ENCODE measurements at regions not wholly inside any gene's neighbourhood (a gene's known extent, or its start where the extent isn't known, plus 50 kb on each side); places are given as distances from the start of the nearest gene placed in this dataset.
"Not testable (repeated sequence)": the region's sequence is repeated elsewhere in the genome, so short reads cannot be mapped to it uniquely, and the experiment has no call there.

DNA sequence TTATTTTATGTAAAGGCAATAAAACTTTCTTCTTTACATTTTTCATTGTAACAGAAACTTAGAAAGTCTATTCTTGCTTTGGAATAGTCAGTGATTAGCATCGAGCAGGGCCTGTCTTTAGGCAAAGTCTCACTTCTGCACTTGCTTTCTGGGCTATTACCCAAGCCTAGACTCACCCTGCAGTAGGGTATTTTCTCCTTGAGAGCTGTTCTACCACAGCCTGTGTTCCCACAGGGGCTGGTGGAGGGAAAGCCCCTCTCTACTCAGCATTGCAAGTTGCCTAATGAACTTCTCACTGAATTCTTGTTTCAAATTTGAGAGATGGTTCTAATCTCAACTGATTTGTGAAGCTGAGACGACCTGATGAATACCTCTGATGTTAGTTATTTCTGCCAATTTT lies 111.7 kb upstream of the KLHL14 start:
- POLR2A ChIA-PET: no interaction called here
- no peaks in the 10 kb centered on the region for H3K4me1 Mint-ChIP-seq (ENCODE audit: low read depth)

DNA sequence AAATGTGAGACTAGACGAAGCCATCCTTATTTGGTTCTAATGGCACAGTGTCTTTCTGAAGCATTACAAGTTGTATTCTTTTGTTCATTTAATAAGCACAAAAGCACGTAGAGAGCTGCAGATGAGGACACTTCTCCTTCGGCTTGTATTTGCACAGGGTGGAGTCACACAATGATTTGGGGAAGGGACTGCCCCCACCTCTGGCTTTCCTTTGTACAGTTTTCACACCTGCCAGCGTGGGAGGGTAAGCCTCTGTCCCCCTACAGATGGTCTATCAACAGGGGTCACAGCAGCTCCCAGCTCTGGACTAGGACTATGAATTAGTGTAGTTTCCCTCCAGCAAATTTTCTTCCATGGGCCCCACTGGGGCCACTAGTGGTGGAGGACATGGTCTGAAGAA lies 108.2 kb upstream of the KLHL14 start:
- POLR2A ChIA-PET: no interaction called here
- Mint-ChIP-seq H3K27me3 (no peaks in the 10 kb centered on the region), H3K4me3 (no peak overlapping the region), H3K27ac (no peak overlapping the region), H3K36me3 (no peaks in the 10 kb centered on the region), H3K4me1 (ENCODE audit: low read depth) (no peaks in the 10 kb centered on the region), H3K9me3 (no peaks in the 10 kb centered on the region)
- no peak for DNase-seq
- intact Hi-C loops (cut with micrococcal nuclease): no loop called here
- CTCF ChIA-PET: no interaction called here

More for the DNA sequence above, 111.7 kb upstream of the KLHL14 start:
- intact Hi-C loops (cut with micrococcal nuclease): no loop called here
- Mint-ChIP-seq H3K9me3 (peaks cover 5% of the 10 kb centered on the region), H3K4me3 (no peak overlapping the region), H3K27me3 (no peaks in the 10 kb centered on the region), H3K36me3 (no peaks in the 10 kb centered on the region), H3K27ac (no peak overlapping the region)
- CTCF ChIA-PET: no interaction called here
- DNase-seq: no peak

DNA sequence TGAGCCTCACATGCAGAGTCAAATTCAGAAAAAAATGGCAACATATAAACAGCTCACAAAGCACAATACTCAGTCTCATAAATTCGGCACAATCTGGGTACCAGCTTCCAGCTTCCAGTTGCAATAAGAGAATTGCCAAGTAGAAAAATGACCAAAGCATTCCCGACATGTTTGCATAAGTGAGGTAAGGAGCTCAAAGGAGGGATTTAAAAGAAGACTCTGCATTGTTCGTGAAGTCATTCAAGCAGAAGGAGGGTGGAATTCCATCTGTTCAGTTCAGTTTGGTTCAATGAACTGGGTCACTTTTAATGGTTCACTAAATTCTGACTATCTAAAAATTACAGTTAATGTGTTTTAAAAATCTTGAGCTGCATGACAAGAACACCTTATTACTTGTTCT lies 106.7 kb upstream of the KLHL14 start:
- ChIA-PET POLR2A (no interaction called here), CTCF (no interaction called here)
- H3K4me3 Mint-ChIP-seq: no peak overlapping the region
- DNase-seq: no peak
- no peaks in the 10 kb centered on the region for H3K9me3 Mint-ChIP-seq
- H3K4me1 Mint-ChIP-seq (ENCODE audit: low read depth): no peaks in the 10 kb centered on the region
- H3K36me3 Mint-ChIP-seq: no peaks in the 10 kb centered on the region
- no peak overlapping the region for H3K27ac Mint-ChIP-seq
- intact Hi-C loops (cut with micrococcal nuclease): no loop called here
- no peaks in the 10 kb centered on the region for H3K27me3 Mint-ChIP-seq

DNA sequence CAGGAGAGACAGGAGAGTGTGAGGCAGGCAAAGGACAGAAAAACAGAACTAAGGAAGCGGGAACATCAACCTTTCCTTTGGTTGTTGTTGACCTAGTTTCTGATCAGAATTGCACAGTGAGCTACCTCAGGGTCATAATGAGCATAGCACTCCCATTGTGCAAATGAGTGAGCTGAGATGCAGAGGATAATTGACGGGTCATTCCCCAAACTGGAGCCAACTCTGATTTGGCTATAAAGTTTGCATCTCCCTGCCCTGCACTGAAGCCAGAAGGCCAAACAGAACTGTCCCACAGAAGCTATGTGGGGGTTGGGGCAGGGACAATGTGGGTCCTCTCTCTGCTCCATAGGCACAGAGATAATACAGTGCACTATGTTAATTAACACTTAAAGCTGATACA lies 105.6 kb upstream of the KLHL14 start:
- intact Hi-C loops (cut with micrococcal nuclease): no loop called here
- ChIA-PET CTCF (interaction anchor here (1.0 kb wide), 1 partner anchor 9 kb away, joined by 3 read pairs; no protein-coding TSS in a partner anchor), POLR2A (no interaction called here)
- no peaks in the 10 kb centered on the region for H3K36me3 Mint-ChIP-seq
- DNase-seq: no peak
- H3K9me3 Mint-ChIP-seq: no peaks in the 10 kb centered on the region
- H3K4me3 Mint-ChIP-seq: no peak overlapping the region
- H3K4me1 Mint-ChIP-seq (ENCODE audit: low read depth): no peaks in the 10 kb centered on the region
- H3K27ac Mint-ChIP-seq: no peak overlapping the region
- no peaks in the 10 kb centered on the region for H3K27me3 Mint-ChIP-seq

DNA sequence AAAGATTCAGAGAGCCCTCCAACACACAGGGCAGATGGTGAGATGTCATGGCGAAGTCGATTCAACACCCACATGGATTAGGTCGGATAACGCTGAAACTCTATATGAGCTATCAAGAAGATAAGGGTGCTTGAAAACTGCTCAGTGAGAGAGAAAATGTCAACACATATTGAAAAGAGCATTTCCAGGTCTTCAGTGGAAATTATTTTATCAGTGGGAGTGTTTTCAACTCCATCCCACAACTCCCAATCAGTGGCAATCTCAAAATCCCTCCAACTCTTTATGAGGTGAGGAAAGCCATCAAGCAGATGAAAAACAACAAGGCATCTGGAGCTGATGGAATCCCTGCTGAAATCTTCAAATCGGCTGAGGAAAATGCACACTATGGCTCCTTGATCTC lies 104.5 kb upstream of the KLHL14 start:
- Mint-ChIP-seq H3K4me3 (no peak overlapping the region), H3K27me3 (no peaks in the 10 kb centered on the region), H3K9me3 (no peaks in the 10 kb centered on the region), H3K4me1 (ENCODE audit: low read depth) (no peaks in the 10 kb centered on the region), H3K27ac (no peak overlapping the region), H3K36me3 (no peaks in the 10 kb centered on the region)
- DNase-seq: no peak
- POLR2A ChIA-PET: no interaction called here
- intact Hi-C loops (cut with micrococcal nuclease): no loop called here
- CTCF ChIA-PET: no interaction called here

DNA sequence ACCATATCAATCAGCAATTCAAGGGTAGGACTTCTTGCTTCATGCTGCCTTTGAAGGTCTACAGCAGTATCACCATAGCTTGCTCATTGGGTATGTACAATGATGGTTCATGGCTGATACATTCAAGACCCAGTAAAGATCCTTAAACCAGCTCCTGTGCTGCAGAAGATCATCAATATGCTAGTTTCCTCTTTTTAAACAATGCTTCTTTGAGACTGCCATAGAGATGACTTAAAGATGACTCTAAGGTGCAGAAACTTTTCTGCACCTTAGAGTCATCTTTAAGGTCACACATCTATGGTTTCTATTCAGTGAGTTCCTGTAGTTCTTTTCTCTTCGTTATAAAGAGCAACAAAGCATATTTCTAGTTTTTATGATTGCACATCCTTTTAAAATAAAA lies 102.8 kb upstream of the KLHL14 start:
- no peak overlapping the region for H3K27ac Mint-ChIP-seq
- ChIA-PET CTCF (no interaction called here), POLR2A (no interaction called here)
- no peaks in the 10 kb centered on the region for H3K36me3 Mint-ChIP-seq
- intact Hi-C loops (cut with micrococcal nuclease): no loop called here
- no peaks in the 10 kb centered on the region for H3K9me3 Mint-ChIP-seq
- no peaks in the 10 kb centered on the region for H3K27me3 Mint-ChIP-seq
- no peak for DNase-seq
- H3K4me3 Mint-ChIP-seq: no peak overlapping the region
- H3K4me1 Mint-ChIP-seq (ENCODE audit: low read depth): no peaks in the 10 kb centered on the region

DNA sequence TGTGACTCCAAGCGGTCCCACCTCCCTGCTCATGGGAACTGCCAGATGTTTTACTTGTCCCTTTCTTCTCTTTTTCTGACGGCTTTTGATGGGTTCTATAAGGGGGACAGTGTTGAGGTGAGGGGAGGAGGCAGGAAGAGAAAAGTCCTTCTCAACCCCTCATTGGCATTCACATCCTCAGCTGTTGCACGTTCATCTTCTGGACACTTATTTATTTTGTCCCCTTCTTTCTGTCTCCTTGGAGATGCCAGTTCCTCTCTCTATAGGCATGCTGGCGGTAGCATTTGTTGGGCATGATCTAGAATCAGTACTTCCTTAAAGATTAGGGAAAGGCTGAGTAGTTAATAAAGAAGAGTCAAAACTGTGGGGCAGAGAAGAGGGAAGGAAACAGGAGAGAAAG lies 99.0 kb upstream of the KLHL14 start:
- intact Hi-C loops (cut with micrococcal nuclease): no loop called here
- H3K36me3 Mint-ChIP-seq: no peaks in the 10 kb centered on the region
- POLR2A ChIA-PET: no interaction called here

DNA sequence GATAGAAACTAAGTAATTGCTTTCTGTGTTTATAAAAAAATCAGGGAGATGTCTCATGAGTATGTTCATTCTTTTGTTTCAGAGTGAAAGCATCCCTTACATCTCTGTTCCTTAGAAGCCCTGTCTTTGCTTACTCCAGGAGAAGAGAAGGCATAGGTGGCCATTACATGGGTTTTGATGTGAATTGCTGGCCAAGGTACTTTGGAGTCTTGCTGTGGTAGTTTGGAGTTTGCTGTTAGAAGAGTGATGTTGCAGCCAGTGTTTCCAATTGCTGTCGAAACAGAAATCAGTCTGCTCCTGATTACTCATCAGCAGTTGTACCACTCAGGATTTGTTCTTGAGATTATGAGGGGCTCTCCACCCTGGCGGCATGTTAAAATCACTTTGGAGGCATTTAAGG lies 97.8 kb upstream of the KLHL14 start:
- ChIA-PET POLR2A (no interaction called here), CTCF (no interaction called here)
- no peaks in the 10 kb centered on the region for H3K27me3 Mint-ChIP-seq
- DNase-seq: no peak
- no peak overlapping the region for H3K27ac Mint-ChIP-seq
- intact Hi-C loops (cut with micrococcal nuclease): no loop called here
- H3K4me3 Mint-ChIP-seq: no peak overlapping the region
- no peaks in the 10 kb centered on the region for H3K36me3 Mint-ChIP-seq
- H3K9me3 Mint-ChIP-seq: no peaks in the 10 kb centered on the region
- H3K4me1 Mint-ChIP-seq (ENCODE audit: low read depth): no peaks in the 10 kb centered on the region

More for the DNA sequence above, 99.0 kb upstream of the KLHL14 start:
- CTCF ChIA-PET: no interaction called here
- Mint-ChIP-seq H3K27ac (no peak overlapping the region), H3K4me3 (no peak overlapping the region), H3K9me3 (no peaks in the 10 kb centered on the region), H3K4me1 (ENCODE audit: low read depth) (no peaks in the 10 kb centered on the region), H3K27me3 (no peaks in the 10 kb centered on the region)
- no peak for DNase-seq

DNA sequence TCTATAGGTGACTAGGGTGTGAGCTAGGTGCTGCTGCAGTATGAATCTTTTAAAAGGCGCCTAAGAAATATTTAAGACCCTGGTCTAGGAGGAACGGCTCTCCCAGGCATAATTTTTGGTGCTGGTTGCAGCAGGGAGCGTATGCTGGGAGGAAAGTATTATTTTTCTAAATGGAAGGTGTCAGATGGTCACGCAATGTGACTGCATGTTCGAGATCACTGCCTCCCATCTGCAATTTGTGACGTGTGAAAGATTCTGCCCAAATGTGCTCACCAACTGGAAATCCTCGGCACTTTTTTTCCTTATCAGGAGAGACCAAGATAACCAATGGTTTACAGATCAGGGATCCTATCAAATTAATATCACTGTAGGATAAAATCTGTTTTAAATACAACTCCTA lies 95.6 kb upstream of the KLHL14 start:
- no peaks in the 10 kb centered on the region for H3K27me3 Mint-ChIP-seq
- no peaks in the 10 kb centered on the region for H3K9me3 Mint-ChIP-seq
- DNase-seq: no peak
- no peaks in the 10 kb centered on the region for H3K36me3 Mint-ChIP-seq
- intact Hi-C loops (cut with micrococcal nuclease): no loop called here
- no peak overlapping the region for H3K4me3 Mint-ChIP-seq
- no peaks in the 10 kb centered on the region for H3K4me1 Mint-ChIP-seq (ENCODE audit: low read depth)
- POLR2A ChIA-PET: no interaction called here
- CTCF ChIA-PET: no interaction called here
- H3K27ac Mint-ChIP-seq: no peak overlapping the region

DNA sequence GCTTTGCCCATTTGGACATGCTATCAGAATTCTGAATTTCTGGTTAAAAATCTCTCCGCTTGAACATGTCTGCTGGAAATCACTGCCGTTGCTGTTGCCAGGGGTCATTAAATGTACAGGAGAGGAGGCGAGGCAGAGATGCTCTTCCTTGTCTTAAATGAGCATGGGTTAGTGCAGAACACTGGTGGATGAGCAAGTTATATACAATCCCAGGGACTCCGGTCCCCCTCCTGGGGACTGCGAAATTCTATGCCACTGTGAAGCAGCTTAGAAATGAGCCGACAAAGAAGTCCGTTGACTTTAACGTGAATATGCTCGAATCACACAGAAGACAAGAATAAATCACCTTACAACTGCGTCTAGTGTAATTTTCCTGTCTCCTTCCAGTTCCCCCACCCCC lies 95.1 kb upstream of the KLHL14 start:
- ChIA-PET CTCF (no interaction called here), POLR2A (no interaction called here)
- H3K4me1 Mint-ChIP-seq (ENCODE audit: low read depth): no peaks in the 10 kb centered on the region

DNA sequence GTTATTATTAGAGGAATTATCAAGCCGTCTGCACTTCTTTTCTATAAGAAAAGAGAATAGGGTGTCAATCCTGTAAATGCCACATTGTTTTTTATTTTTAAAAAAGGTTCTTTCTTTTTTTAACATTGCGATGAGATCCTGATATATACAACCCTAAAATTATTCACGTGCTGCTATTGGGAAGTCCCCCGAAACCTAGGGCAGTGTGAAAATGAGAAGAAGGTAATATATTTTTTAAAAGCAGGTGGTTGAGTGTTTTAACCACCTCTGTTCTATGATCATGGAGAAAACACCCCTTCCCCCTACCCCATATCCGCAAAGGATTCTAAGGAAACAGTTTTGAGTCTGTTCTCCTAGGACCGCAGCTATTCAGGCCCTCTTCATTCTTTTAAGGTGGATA lies 94.5 kb upstream of the KLHL14 start:
- intact Hi-C loops (cut with micrococcal nuclease): no loop called here
- Mint-ChIP-seq H3K4me3 (no peak overlapping the region), H3K27me3 (no peaks in the 10 kb centered on the region), H3K9me3 (no peaks in the 10 kb centered on the region), H3K4me1 (ENCODE audit: low read depth) (no peaks in the 10 kb centered on the region), H3K36me3 (no peaks in the 10 kb centered on the region), H3K27ac (no peak overlapping the region)
- no peak for DNase-seq
- POLR2A ChIA-PET: no interaction called here
- CTCF ChIA-PET: no interaction called here

More for the DNA sequence above, 95.1 kb upstream of the KLHL14 start:
- intact Hi-C loops (cut with micrococcal nuclease): no loop called here
- H3K27ac Mint-ChIP-seq: no peak overlapping the region
- H3K36me3 Mint-ChIP-seq: no peaks in the 10 kb centered on the region
- no peaks in the 10 kb centered on the region for H3K9me3 Mint-ChIP-seq
- no peaks in the 10 kb centered on the region for H3K27me3 Mint-ChIP-seq
- no peak for DNase-seq
- no peak overlapping the region for H3K4me3 Mint-ChIP-seq

DNA sequence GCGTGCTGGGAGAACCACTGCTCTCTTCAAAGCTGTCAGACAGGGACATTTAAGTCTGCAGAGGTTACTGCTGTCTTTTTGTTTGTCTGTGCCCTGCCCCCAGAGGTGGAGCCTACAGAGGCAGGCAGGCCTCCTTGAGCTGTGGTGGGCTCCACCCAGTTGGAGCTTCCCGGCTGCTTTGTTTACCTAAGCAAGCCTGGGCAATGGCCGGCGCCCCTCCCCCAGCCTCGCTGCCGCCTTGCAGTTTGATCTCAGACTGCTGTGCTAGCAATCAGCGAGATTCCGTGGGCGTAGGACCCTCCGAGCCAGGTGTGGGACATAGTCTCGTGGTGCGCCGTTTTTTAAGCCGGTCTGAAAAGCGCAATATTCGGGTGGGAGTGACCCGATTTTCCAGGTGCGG lies 89.2 kb upstream of the KLHL14 start:
- H3K4me1 Mint-ChIP-seq (ENCODE audit: low read depth); H3K4me3 Mint-ChIP-seq; H3K27me3 Mint-ChIP-seq; DNase-seq; CTCF ChIA-PET; H3K9me3 Mint-ChIP-seq; POLR2A ChIA-PET; H3K36me3 Mint-ChIP-seq; intact Hi-C loops (cut with micrococcal nuclease); H3K27ac Mint-ChIP-seq: not testable (repeated sequence)

DNA sequence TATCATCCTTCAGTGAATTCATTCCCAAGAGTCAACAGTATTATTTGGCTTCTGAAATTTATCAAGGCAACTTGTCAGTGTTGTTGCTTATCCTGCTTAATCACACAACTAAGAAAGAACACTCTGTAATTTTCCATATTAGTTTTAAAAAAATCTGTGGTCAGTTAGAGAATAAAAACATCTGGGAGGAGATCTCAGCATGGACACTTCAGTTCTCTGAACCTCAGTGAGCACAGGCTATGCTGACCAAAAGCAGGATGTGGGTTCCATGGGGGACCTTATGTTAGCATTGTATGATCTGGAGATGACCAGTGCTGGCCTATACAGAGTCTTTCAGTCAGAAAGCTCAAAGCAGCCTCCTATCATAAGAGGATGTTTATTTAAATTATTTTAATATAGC lies 79.1 kb upstream of the KLHL14 start:
- Mint-ChIP-seq H3K4me3 (no peak overlapping the region), H3K36me3 (no peaks in the 10 kb centered on the region), H3K4me1 (ENCODE audit: low read depth) (no peaks in the 10 kb centered on the region), H3K9me3 (peaks cover 15% of the 10 kb centered on the region), H3K27ac (no peak overlapping the region), H3K27me3 (no peaks in the 10 kb centered on the region)
- intact Hi-C loops (cut with micrococcal nuclease): no loop called here
- ChIA-PET POLR2A (no interaction called here), CTCF (no interaction called here)
- no peak for DNase-seq

DNA sequence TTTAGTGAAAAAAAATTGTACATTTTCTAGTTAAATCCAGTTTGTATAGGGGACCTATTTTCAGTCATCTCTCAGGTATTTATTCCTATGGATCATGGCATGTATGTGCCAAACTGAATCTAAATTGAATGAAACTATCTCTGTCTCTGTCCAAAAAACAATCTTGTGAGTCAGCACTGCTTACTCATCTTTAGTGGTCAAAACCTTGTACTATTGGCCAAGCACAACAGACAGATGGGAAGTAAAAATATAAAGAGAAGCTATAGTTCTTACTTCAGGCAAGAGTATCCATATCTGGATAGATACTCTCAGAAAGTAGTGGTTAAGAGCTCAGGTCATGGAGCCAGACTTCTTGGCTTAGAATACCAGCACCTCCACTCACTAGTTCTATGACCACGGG lies 76.0 kb upstream of the KLHL14 start:
- ChIA-PET CTCF (no interaction called here), POLR2A (no interaction called here)
- H3K9me3 Mint-ChIP-seq: peaks cover 11% of the 10 kb centered on the region
- intact Hi-C loops (cut with micrococcal nuclease): loop anchor here (5.0 kb wide), 1 partner anchor 48 kb away; no protein-coding TSS in a partner anchor
- no peaks in the 10 kb centered on the region for H3K4me1 Mint-ChIP-seq (ENCODE audit: low read depth)
- H3K27ac Mint-ChIP-seq: no peak overlapping the region
- no peak for DNase-seq
- no peaks in the 10 kb centered on the region for H3K27me3 Mint-ChIP-seq
- no peaks in the 10 kb centered on the region for H3K36me3 Mint-ChIP-seq
- no peak overlapping the region for H3K4me3 Mint-ChIP-seq
